HG03520 (cell line): ENCODE measurements at regions not wholly inside any gene's neighbourhood (a gene's known extent, or its start where the extent isn't known, plus 50 kb on each side); places are given as distances from the start of the nearest gene placed in this dataset.

ENCODE experiments used
- ATAC-seq: cut with Tn5 transposase; IDR thresholded peaks from one replicate; pipeline ENCODE4 v1.9.1; 2021; ENCODE audit warnings: mild to moderate bottlenecking, moderate library complexity; ENCODE audit not compliant: unreplicated experiment

DNA sequence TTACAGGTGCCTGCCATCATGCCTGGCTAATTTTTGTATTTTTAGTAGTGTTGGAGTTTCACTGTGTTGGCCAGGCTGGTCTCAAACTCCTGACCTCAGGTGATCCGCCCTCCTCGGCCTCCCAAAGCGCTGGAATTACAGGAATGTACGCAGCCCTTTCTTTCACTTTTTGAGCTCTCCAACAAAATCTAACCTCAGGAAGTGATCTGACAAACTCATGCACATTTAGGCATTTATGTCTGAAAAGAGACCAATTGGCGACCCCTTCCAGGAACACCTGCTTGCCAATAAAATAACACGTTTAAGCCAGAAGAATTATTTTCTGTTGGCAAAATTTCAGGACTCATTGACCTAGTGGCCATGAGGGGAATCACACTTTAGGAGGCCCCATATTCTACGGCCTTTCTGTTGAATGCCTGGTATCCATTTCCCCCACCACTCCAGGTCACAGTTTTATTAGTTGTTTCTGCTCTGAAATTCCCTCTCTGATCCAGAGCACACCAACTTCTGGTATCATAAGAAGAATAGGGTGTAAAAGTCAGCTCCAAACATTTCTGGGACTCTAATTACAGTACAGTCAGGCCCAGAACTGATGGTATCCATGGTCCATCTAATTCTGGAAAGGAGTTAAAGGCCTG, 65.8 kb upstream of the FRMD4A start:
- ATAC-seq: no peak

- no peak for ATAC-seq
Measured at GRCh38 chr10:14394179-14394578, 63.5 kb upstream of the FRMD4A start.

DNA sequence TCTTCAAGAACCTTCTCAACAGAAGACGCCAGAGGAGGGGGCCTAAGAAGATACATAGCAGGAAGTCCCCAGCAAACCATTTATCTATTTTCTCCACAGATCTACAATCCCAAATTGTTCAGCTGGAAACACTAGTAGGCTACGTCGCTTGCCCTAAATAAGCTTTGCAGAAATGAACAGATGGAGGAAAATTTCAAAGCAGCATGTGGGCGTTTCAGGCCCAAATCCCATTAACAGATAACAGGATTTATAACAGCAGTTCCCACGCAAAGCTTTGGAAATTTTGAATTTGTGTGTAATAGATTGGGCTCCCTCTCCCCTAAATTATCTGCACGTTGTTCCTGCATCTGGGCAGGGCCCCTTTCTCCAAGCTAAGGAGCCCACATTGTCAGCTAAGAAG, 60.6 kb upstream of the FRMD4A start:
- no peak for ATAC-seq

DNA sequence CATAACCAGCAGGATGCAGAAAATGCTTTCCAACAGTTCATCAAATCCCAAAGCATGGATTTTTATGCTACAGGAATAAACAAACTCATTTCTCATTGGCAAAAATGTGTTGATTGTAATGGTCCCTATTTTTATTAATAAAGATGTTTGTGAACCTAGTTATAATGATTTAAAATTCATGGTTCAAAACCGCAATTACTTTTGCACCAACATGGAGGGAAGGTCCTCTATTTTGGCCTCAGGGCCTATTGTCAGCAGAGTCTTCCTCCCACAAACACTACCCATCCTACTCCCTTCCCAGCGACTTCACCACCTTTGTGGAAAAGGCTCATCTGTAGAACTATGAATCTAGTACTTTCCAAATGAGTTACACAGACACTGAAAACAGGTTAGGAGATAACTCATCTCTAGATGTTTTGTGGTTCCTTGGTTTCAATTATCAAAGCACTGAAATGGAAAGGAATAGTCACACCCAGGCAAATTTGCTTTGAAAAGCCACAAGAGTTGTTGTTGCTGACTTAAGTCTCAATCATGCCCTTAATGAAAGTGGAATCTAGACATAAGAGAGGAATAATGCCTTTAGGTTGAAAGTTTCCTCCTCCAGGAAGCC, 59.4 kb upstream of the FRMD4A start:
- ATAC-seq: peak; percentile 80

DNA sequence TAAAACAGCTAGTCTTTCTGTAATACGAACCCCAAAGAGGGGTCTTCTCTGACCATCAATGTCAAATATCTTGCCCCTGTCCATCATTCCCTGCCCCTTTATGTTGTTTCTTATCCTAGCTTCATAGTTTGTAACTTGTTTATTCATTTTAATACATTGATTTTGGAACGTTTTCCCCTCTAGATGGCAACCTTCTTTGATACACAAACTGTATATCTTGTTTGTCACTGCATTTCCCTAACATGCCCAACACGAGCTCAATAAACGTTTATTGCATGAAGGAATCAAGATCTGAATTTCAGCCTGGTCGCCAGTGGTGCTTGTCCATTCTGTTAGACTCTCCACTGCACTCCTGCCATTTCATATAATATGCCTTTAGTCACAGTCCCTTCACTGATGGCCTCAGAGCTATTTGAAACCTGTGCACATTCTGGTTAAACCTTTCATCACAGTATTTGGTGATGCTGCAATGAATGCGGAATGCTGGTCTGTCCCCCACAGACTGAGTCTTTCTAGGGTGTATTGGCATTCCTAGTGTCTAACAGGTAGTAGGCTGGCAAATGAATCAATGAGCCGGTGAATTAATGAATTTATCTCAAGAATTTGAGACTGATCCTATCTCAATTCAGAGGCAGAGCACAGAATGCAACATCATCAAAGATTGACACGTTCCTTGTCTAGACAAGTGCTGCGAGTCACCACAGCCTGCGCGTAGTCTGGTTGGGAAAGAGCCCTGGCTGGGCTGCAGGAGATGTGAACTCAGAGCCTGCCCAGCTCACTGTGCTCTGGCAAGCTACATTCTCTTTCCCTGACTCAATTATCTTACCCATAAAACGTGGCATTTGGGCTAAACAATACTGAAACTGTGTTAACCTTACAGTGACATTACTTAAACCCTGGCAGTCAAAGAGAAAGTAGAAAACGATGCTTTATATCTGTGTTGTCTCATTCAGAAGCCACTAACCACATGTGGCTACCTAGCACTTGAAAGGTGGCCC, 55.2 kb upstream of the FRMD4A start:
- ATAC-seq: no peak

GRCh38 chr10:14384915-14385314, 54.2 kb upstream of the FRMD4A start:
- no peak for ATAC-seq

DNA sequence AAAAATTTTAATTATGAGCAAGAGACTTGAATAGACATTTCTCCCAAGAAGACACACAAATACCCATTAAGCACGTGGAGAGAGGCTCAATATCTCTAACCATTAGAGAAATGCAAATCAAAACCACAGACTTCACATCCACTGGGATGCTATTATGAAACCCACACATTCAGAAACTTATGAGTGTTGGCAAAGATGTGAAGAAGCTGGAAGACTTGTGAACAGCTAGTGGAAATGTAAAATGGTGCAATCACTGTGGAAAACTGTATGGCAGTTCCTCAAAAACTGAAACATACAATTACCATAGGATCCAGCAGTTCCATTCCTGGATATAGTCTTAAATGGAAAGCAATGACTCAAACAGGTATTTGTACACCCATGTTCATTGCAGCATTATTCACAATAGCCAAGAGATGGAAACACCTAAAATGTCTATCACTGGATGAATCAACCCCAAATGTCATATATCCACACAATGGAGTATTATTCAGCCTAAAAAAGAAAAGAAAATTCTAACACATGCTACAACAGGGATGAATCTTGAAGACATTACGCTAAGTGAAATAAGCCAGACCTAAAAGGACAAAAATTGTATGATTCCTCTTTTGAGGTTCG, 53.5 kb upstream of the FRMD4A start:
- no peak for ATAC-seq

GRCh38 chr10:14383266-14383665, 52.5 kb upstream of the FRMD4A start:
- ATAC-seq: no peak

DNA sequence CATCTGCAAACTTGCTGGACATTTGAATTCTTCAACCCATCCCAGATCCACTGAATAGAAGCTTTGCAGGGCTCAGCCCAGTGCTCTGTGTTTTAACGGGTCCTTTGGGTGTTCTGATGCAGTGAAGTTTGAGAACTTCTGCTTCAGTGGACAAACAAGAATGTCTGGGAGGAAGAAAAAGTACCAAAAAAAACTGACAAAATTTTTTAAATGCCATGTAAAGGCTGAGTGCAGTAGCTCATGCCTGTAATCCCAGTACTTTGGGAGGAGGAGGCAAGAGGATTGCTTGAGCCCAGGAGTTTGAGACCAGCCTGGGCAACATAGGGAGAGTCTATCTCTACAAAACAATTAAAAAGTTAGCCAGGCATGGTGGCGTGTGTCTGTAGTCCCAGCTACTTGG, 51.8 kb upstream of the FRMD4A start:
- ATAC-seq: no peak

DNA sequence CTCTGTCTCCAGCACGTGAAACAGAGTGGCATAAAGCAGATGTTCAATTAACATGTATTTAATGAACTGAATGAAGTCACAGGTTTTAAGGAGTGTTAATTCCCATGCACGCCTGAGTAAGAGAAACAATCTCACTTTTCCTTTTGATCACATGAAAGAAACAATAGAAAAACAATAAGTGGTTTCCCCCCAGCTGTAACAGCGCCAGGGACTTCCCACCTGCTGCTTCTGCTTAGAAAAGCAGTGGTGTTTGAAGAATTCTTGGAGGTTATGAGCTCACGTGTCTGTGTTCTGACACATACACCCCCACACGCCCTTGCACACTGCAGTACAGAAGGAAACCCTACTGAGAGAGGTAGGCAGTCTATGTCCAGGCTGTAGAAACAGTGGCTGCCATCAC, 51.3 kb upstream of the FRMD4A start:
- ATAC-seq: peak; percentile 53

- no peak for ATAC-seq
Measured at GRCh38 chr10:14381475-14381874, 50.8 kb upstream of the FRMD4A start.

- ATAC-seq: no peak
Measured at GRCh38 chr10:14380746-14381145, 50.0 kb upstream of the FRMD4A start.
